HuH-7.5 (cell line): ENCODE measurements at regions not wholly inside any gene's neighbourhood (a gene's known extent, or its start where the extent isn't known, plus 50 kb on each side); places are given as distances from the start of the nearest gene placed in this dataset.

ENCODE experiments used
- DNase-seq: peaks from one replicate; pipeline ENCODE4 v3.0.0; 2011; ENCODE audit warnings: low spot score

DNA sequence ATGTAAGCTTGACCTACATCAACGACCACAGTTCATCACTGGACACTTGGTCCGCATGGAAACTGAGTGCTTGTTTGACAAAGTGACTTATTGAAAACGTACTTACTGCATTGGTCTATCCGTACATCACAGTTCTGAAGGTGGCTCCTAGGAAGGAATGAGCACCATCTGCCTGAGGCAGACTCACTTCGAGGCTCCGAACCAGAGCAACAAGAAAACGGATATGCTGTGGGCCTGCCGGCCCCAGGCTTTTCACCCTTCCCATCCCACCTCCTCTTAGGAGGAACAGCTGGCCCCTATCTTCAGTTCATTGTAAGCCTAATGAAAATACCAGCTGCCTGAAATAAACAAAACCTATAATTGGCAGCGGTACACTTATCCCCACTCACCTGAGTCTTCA is 67.2 kb upstream of the TSLP start:
- DNase-seq = no peak

- no peak for DNase-seq
Observed at GRCh38 chr5:111010783-111011182, 60.7 kb upstream of the TSLP start.

DNA sequence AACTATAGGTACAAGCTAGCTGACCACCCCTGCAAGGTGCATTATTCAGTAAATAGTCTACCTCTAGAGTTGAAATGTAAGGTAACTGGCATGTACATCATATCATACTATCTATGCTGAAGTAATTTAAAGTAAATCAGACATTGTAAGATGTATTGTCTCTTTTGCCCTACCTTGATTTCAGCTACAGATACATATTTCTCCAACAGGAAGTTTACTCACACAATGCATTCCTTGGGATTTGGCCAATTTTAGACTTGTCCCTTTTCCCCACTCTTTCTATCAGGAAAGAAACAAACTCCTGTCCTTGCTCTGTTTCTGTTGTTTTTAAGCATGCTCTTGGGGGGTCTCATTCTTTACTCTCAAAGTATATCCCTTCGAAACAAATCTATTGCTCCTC is 58.5 kb upstream of the TSLP start:
- no peak for DNase-seq

DNA sequence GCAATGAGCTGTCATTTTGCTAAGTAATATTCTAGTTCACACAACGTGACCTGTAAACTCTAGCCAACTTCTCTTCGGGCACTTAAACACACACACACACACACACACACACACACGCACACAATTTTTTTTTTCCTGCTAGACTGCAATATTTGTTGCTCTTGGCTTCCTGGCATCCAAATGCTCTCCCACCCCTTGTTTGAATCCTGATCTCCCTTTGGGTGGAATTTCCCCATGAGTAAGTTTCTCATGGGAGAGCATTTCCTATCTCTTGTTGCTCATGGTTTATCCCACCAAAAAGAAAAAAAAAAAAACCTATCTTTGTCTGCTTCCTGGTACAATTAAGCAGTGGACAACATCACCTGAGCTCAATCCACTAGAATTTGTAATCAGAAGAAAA is 54.7 kb upstream of the TSLP start:
- DNase-seq = no peak

GRCh38 chr5:111017731-111018130 is 53.8 kb upstream of the TSLP start:
- DNase-seq = no peak
